GM10266 (cell line): ENCODE measurements at regions not wholly inside any gene's neighbourhood (a gene's known extent, or its start where the extent isn't known, plus 50 kb on each side); places are given as distances from the start of the nearest gene placed in this dataset.

Experiments
- DNase-seq: peaks from one replicate; pipeline ENCODE4 v3.0.0; 2012; ENCODE audit errors: extremely low spot score
- CTCF ChIP-seq: IDR thresholded peaks from 2 replicates; pipeline ENCODE4 v1.5.1; 2012; ENCODE audit warnings: mild to moderate bottlenecking, low read depth; ENCODE audit not compliant: control insufficient read depth, insufficient read depth; ENCODE audit errors: missing control alignments

DNA sequence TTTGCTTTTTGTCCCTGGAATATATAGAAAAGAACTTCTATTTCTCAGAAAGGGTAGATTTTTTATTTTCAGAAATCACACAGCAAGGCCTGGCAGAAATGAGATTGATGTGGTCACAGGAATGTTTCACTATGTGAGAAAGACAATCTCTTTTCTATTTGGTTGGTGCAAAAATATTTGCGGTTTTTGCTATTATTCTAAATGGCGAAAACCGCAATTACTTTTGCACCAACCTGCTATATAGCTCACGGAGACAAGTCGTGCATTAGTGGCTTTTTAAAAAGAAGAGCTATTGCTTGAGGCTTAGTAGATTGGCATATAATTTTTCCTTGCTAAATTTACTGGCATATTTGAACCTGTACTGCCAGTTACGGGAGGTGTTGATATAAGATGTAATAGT lies 100.4 kb downstream of the ITM2A start:
- no peak for DNase-seq
- TF ChIP-seq CTCF: no peak

- no peak for TF ChIP-seq CTCF
- no peak for DNase-seq
Observed at GRCh38 chrX:79263550-79263949, 103.6 kb downstream of the ITM2A start.

GRCh38 chrX:79259073-79259689 lies 108.0 kb downstream of the ITM2A start:
- TF ChIP-seq CTCF: no peak
- peak; percentile 17 for DNase-seq

- DNase-seq: no peak
- no peak for TF ChIP-seq CTCF
Observed at GRCh38 chrX:79243691-79244090, 99.2 kb downstream of the GPR174 start.

DNA sequence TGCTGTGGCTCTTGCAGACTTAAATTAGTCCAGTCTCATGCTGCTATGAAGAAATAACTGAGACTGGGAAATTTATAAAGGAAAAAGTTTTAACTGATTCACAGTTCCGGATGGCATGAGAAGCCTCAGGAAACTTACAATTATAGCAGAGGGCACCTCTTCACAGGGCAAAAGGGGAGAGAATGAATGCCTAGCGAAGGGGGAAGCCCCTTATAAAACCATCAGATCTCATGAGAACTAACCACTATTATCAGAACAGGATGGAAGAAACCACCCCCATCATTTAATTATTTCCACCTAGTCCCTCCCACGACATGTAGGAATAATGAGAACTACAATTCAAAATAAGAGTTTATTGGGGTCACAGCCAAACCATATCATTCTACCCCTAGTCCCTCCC lies 91.4 kb downstream of the GPR174 start:
- TF ChIP-seq CTCF: no peak
- no peak for DNase-seq

DNA sequence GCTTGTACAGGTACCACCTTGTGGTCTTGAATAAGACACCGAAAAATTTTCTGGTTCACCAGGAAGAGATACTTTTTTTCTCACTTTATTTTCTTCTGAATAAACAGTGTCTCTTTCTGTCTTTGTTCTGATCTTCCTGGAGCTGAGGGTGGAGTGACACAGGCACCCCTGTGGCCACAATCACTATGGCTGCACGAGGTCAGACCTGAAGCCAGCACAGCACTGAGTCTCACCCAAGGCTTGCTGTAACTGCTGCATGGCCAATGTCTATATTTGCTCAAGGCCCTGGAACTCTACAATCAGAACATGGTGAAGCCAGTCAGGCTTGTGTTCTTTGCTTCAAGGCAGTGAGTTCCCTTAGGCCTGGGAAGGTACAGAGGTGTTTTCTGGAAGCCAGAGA lies 87.2 kb downstream of the GPR174 start:
- DNase-seq: no peak
- no peak for TF ChIP-seq CTCF
